ENCODE measurements at regions not wholly inside any gene's neighbourhood (a gene's known extent, or its start where the extent isn't known, plus 50 kb on each side); places are given as distances from the start of the nearest gene placed in this dataset.

- TF ChIP-seq TCF12 (IDR thresholded peaks at IDR 0.05; ENCODE audit: low read depth) (no peak), USF1 (IDR thresholded peaks at IDR 0.05) (no peak), YY1 (IDR thresholded peaks at IDR 0.05; ENCODE audit: low read depth) (no peak), TEAD4 (IDR thresholded peaks at IDR 0.05) (no peak), REST (IDR thresholded peaks at IDR 0.05; ENCODE audit: low read depth) (no peak), TAF1 (IDR thresholded peaks at IDR 0.05; ENCODE audit: low read depth) (no peak), EGR1 (IDR thresholded peaks at IDR 0.05) (no peak), FOXM1 (IDR thresholded peaks at IDR 0.05; ENCODE audit: borderline replicate concordance, low read depth) (no peak), EP300 (IDR thresholded peaks at IDR 0.05; ENCODE audit: borderline replicate concordance) (no peak), RAD21 (IDR thresholded peaks at IDR 0.05; ENCODE audit: low read depth) (no peak), NFIC (IDR thresholded peaks at IDR 0.05) (no peak), CREB1 (IDR thresholded peaks at IDR 0.05; ENCODE audit: low read depth) (no peak), MAX (IDR thresholded peaks at IDR 0.05) (no peak), CEBPB (IDR thresholded peaks at IDR 0.05) (no peak), ZBTB7A (IDR thresholded peaks at IDR 0.05; ENCODE audit: low read depth) (no peak)
Measured at GRCh38 chr5:71998746-71999145, 108.5 kb upstream of the MAP1B start.

- TF ChIP-seq TAF1 (IDR thresholded peaks at IDR 0.05; ENCODE audit: low read depth) = no peak
- TF ChIP-seq RAD21 (IDR thresholded peaks at IDR 0.05; ENCODE audit: low read depth) = no peak
- no peak for TF ChIP-seq YY1 (IDR thresholded peaks at IDR 0.05; ENCODE audit: low read depth)
- no peak for TF ChIP-seq TCF12 (IDR thresholded peaks at IDR 0.05; ENCODE audit: low read depth)
- no peak for TF ChIP-seq REST (IDR thresholded peaks at IDR 0.05; ENCODE audit: low read depth)
- no peak for TF ChIP-seq CEBPB (IDR thresholded peaks at IDR 0.05)
- no peak for TF ChIP-seq USF1 (IDR thresholded peaks at IDR 0.05)
- no peak for TF ChIP-seq ZBTB7A (IDR thresholded peaks at IDR 0.05; ENCODE audit: low read depth)
- no peak for TF ChIP-seq EP300 (IDR thresholded peaks at IDR 0.05; ENCODE audit: borderline replicate concordance)
- TF ChIP-seq FOXM1 (IDR thresholded peaks at IDR 0.05; ENCODE audit: borderline replicate concordance, low read depth) = no peak
- TF ChIP-seq CREB1 (IDR thresholded peaks at IDR 0.05; ENCODE audit: low read depth) = no peak
- no peak for TF ChIP-seq MAX (IDR thresholded peaks at IDR 0.05)
- TF ChIP-seq EGR1 (IDR thresholded peaks at IDR 0.05) = no peak
- TF ChIP-seq TEAD4 (IDR thresholded peaks at IDR 0.05) = no peak
- no peak for TF ChIP-seq NFIC (IDR thresholded peaks at IDR 0.05)
Measured at GRCh38 chr5:72000707-72001106, 106.6 kb upstream of the MAP1B start.

- TF ChIP-seq NFIC (IDR thresholded peaks at IDR 0.05) (no peak), EP300 (IDR thresholded peaks at IDR 0.05; ENCODE audit: borderline replicate concordance) (no peak), REST (IDR thresholded peaks at IDR 0.05; ENCODE audit: low read depth) (no peak), MAX (IDR thresholded peaks at IDR 0.05) (no peak), ZBTB7A (IDR thresholded peaks at IDR 0.05; ENCODE audit: low read depth) (no peak), TAF1 (IDR thresholded peaks at IDR 0.05; ENCODE audit: low read depth) (no peak), USF1 (IDR thresholded peaks at IDR 0.05) (no peak), TEAD4 (IDR thresholded peaks at IDR 0.05) (no peak), CREB1 (IDR thresholded peaks at IDR 0.05; ENCODE audit: low read depth) (no peak), CEBPB (IDR thresholded peaks at IDR 0.05) (no peak), RAD21 (IDR thresholded peaks at IDR 0.05; ENCODE audit: low read depth) (no peak), EGR1 (IDR thresholded peaks at IDR 0.05) (no peak), TCF12 (IDR thresholded peaks at IDR 0.05; ENCODE audit: low read depth) (no peak), FOXM1 (IDR thresholded peaks at IDR 0.05; ENCODE audit: borderline replicate concordance, low read depth) (no peak), YY1 (IDR thresholded peaks at IDR 0.05; ENCODE audit: low read depth) (no peak)
Measured at GRCh38 chr5:72005671-72006070, 101.6 kb upstream of the MAP1B start.
